PC-3 (cell line): ENCODE measurements at regions not wholly inside any gene's neighbourhood (a gene's known extent, or its start where the extent isn't known, plus 50 kb on each side); places are given as distances from the start of the nearest gene placed in this dataset.
A peak's percentile ranks its signal among the peaks of the same experiment; 100 is the strongest.

ENCODE experiments used
- ATAC-seq: fragments of 200-7000 bp; cut with Tn5 transposase; 2 replicates; pipeline ENCODE4 v1.9.1; 2020; ENCODE audit warnings: mild to moderate bottlenecking, moderate library complexity
- BruUV-seq: library from RNA; stranded (reverse); fragments of 400-500 nt; replicated peaks from 2 replicates; lab custom pipeline; 2021; lab: Mats Ljungman, UMichigan
- CTCF ChIA-PET: fragments of 300-600 bp; sonication (Branson Sonifier 250); formaldehyde crosslinking; loops from one replicate; lab custom pipeline; 2022; ENCODE audit warnings: antibody characterized with exemption; lab: Charles Lee
- POLR2A ChIA-PET: fragments of 300-600 bp; sonication (Branson Sonifier 250); formaldehyde crosslinking; loops from one replicate; lab custom pipeline; 2022; ENCODE audit warnings: antibody characterized with exemption; ENCODE audit not compliant: unreplicated experiment; lab: Charles Lee
- DNase-seq: peaks from one replicate; pipeline ENCODE4 v3.0.0-alpha.2; 2015
- H2AFZ ChIP-seq: fragments of 300-600 bp; sonication (generic); 2 replicates; pipeline ENCODE4 v1.6.0; 2016; ENCODE audit warnings: antibody characterized with exemption, low read length
- H3F3A ChIP-seq: fragments of 300-600 bp; sonication (generic); one replicate; pipeline ENCODE4 v1.6.0; 2017; ENCODE audit warnings: antibody characterized with exemption, low read length, control low read depth, mild to moderate bottlenecking; ENCODE audit not compliant: unreplicated experiment
- H3K27ac ChIP-seq: fragments of 300-600 bp; sonication (generic); 2 replicates; pipeline ENCODE4 v1.5.1; 2016; ENCODE audit warnings: mild to moderate bottlenecking, low read length
- H3K27me3 ChIP-seq: fragments of 300-600 bp; sonication (generic); 2 replicates; pipeline ENCODE4 v1.6.1; 2016; ENCODE audit warnings: low read length, mixed read lengths
- H3K36me3 ChIP-seq: fragments of 300-600 bp; sonication (generic); 2 replicates; pipeline ENCODE4 v1.6.1; 2016; ENCODE audit warnings: low read depth, mixed run types, low read length, mixed read lengths
- H3K4me1 ChIP-seq: fragments of 300-600 bp; sonication (generic); 2 replicates; pipeline ENCODE4 v1.5.1; 2016; ENCODE audit warnings: low read length; ENCODE audit not compliant: insufficient read depth
- H3K4me2 ChIP-seq: fragments of 300-600 bp; sonication (generic); 2 replicates; pipeline ENCODE4 v1.6.0; 2016; ENCODE audit warnings: low read length
- H3K4me3 ChIP-seq: fragments of 300-600 bp; sonication (generic); 2 replicates; pipeline ENCODE4 v1.5.1; 2016; ENCODE audit warnings: mild to moderate bottlenecking, low read length, mixed read lengths
- H3K79me2 ChIP-seq: fragments of 300-600 bp; sonication (generic); 2 replicates; pipeline ENCODE4 v1.6.1; 2017; ENCODE audit warnings: low read length, mixed read lengths
- H3K9ac ChIP-seq: fragments of 300-600 bp; sonication (generic); 2 replicates; pipeline ENCODE4 v1.6.0; 2016; ENCODE audit warnings: mild to moderate bottlenecking, low read length
- H3K9me2 ChIP-seq: fragments of 300-600 bp; sonication (generic); replicated peaks from 2 replicates; pipeline ENCODE4 v1.6.1; 2016; ENCODE audit warnings: mixed run types, low read length, mixed read lengths
- H3K9me3 ChIP-seq: fragments of 300-600 bp; sonication (generic); 2 replicates; pipeline ENCODE4 v1.6.1; 2016; ENCODE audit warnings: low read length, mixed read lengths
- H4K20me1 ChIP-seq: fragments of 300-600 bp; sonication (generic); 2 replicates; pipeline ENCODE4 v1.6.1; 2016; ENCODE audit warnings: low read length, mixed read lengths
- CTCF ChIP-seq: fragments of 300-600 bp; sonication (generic); conservative IDR thresholded peaks from 2 replicates; pipeline ENCODE4 v1.5.1; 2017; ENCODE audit warnings: antibody characterized with exemption, low read depth, mild to moderate bottlenecking, low read length
- EZH2 ChIP-seq: fragments of 300-600 bp; sonication (generic); IDR thresholded peaks from one replicate; pipeline ENCODE4 v1.6.1; 2017; ENCODE audit warnings: antibody characterized with exemption, mild to moderate bottlenecking, low read length; ENCODE audit not compliant: unreplicated experiment
- EZH2phosphoT487 ChIP-seq: fragments of 300-600 bp; sonication (generic); IDR thresholded peaks from 2 replicates; pipeline ENCODE4 v1.6.1; 2018; ENCODE audit warnings: mild to moderate bottlenecking, antibody characterized with exemption, low read length, borderline replicate concordance
- intact Hi-C: fragments of 100-400 bp; cut with micrococcal nuclease; formaldehyde crosslinking; loops from 2 replicates; pipeline ENCODE4 v1.9.0; 2023

- H3K9ac ChIP-seq, result no peak overlapping the region
- ChIA-PET POLR2A (no interaction called here), CTCF (no interaction called here)
- no peaks in the 10 kb centered on the region for H3K9me3 ChIP-seq
- no peaks in the 10 kb centered on the region for H3K27me3 ChIP-seq
- no TSS peak for BruUV-seq
- H3K36me3 ChIP-seq, result no peaks in the 10 kb centered on the region
- no peaks in the 10 kb centered on the region for H3K79me2 ChIP-seq
- ATAC-seq (0 out of 2 replicates have a peak, but pooled peaks have one; percentile 18), DNase-seq (no peak)
- no peaks in the 10 kb centered on the region for H3F3A ChIP-seq
- no peak for TF ChIP-seq EZH2
- TF ChIP-seq CTCF, result no peak
- TF ChIP-seq EZH2phosphoT487, result no peak
- H3K4me2 ChIP-seq, result no peak overlapping the region
- H2AFZ ChIP-seq, result no peak overlapping the region
- H3K27ac ChIP-seq, result 0 out of 2 replicates have a peak overlapping the region, but pooled peaks have one; percentile 6
- H3K4me3 ChIP-seq, result no peak overlapping the region
- intact Hi-C loops, result no loop called here
- no peaks in the 10 kb centered on the region for H4K20me1 ChIP-seq
- no peaks in the 10 kb centered on the region for H3K9me2 ChIP-seq
- peaks cover 9% of the 10 kb centered on the region; the same call in 1 of the 2 replicates for H3K4me1 ChIP-seq
These were observed 1009.2 kb upstream of the GJE1 start for GRCh38 chr6:141123497-141123896.

DNA sequence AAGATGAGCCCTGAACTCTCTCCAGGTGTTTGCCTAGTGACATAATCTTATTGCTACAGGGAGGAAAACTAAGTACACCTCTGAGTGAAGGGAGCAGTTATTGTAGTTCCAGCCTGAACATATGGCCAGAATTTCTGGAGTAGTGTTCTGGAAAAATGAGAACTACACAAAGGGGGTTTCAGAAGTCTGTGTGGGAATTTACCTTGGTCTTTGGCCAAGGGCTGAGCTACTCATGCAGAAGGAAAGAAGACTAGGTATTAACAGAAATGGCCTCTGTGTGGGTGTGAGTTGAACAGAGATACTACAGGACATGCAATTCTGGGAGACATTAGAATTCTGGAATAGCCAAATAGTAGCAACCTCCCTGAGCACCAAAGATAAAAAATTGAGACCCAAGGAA is 1009.7 kb upstream of the GJE1 start:
- H2AFZ ChIP-seq, result no peak overlapping the region
- no peak for DNase-seq
- H3K9ac ChIP-seq, result no peak overlapping the region
- ChIA-PET POLR2A (no interaction called here), CTCF (no interaction called here)
- no peaks in the 10 kb centered on the region for H3K9me3 ChIP-seq
- no TSS peak for BruUV-seq
- no peaks in the 10 kb centered on the region for H3K9me2 ChIP-seq
- no peak overlapping the region for H3K4me3 ChIP-seq
- intact Hi-C loops, result no loop called here
- peaks cover 9% of the 10 kb centered on the region; the same call in 1 of the 2 replicates for H3K4me1 ChIP-seq
- H3K27ac ChIP-seq, result 0 out of 2 replicates have a peak overlapping the region, but pooled peaks have one; percentile 6
- no peaks in the 10 kb centered on the region for H3K79me2 ChIP-seq
- peak; percentile 31; the same call in 1 of the 2 replicates for ATAC-seq
- TF ChIP-seq EZH2 (no peak), EZH2phosphoT487 (no peak), CTCF (no peak)
- no peaks in the 10 kb centered on the region for H4K20me1 ChIP-seq
- H3K36me3 ChIP-seq, result no peaks in the 10 kb centered on the region
- no peaks in the 10 kb centered on the region for H3K27me3 ChIP-seq
- H3F3A ChIP-seq, result no peaks in the 10 kb centered on the region
- H3K4me2 ChIP-seq, result no peak overlapping the region

DNA sequence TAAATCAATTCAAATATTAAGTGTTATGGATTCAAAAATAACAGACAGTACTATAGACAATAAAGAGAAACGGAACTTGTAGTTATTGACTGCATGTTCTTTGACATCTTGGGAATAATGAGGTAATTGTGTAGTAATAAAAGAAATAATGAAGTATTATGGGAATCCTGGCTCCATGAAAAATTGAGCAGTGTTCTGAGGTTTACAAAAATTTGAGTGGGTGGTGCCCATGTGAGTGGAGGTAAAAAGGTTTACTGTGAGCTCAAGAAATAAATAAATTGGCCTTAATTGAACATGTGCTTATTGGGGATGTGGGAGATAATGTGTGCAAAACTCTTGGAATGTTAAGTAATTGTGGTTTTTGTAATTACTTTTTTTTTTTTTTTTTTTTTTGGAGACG is 1013.7 kb upstream of the GJE1 start:
- Histone ChIP-seq H3K79me2 (no peaks in the 10 kb centered on the region), H3K9me2 (no peaks in the 10 kb centered on the region), H2AFZ (no peak overlapping the region), H3K4me3 (no peak overlapping the region), H4K20me1 (no peaks in the 10 kb centered on the region), H3K9me3 (no peaks in the 10 kb centered on the region), H3K9ac (no peak overlapping the region), H3K36me3 (no peaks in the 10 kb centered on the region), H3K27me3 (no peaks in the 10 kb centered on the region), H3K4me1 (peaks cover 12% of the 10 kb centered on the region; the same call in 1 of the 2 replicates), H3K27ac (no peak overlapping the region), H3K4me2 (no peak overlapping the region), H3F3A (no peaks in the 10 kb centered on the region)
- no TSS peak for BruUV-seq
- no peak for DNase-seq
- intact Hi-C loops, result no loop called here
- ChIA-PET POLR2A (no interaction called here), CTCF (no interaction called here)
- no peak for ATAC-seq
- no peak for TF ChIP-seq EZH2
- no peak for TF ChIP-seq CTCF
- no peak for TF ChIP-seq EZH2phosphoT487
